Nephron progenitor cell (in vitro differentiated cells): ENCODE measurements at regions not wholly inside any gene's neighbourhood (a gene's known extent, or its start where the extent isn't known, plus 50 kb on each side); places are given as distances from the start of the nearest gene placed in this dataset.
"Not testable (repeated sequence)": the region's sequence is repeated elsewhere in the genome, so short reads cannot be mapped to it uniquely, and the experiment has no call there.

Experiments
- DNase-seq: peaks from one replicate; pipeline ENCODE4 v3.0.0; 2021
- H3K27ac Mint-ChIP-seq: 2 replicates; pipeline ENCODE4 v1.8.0; 2021; ENCODE audit warnings: mild to moderate bottlenecking, moderate library complexity, mixed read lengths
- H3K27me3 Mint-ChIP-seq: 2 replicates; pipeline ENCODE4 v1.8.0; 2021; ENCODE audit warnings: mild to moderate bottlenecking, low read depth, mixed read lengths; ENCODE audit not compliant: poor library complexity
- H3K36me3 Mint-ChIP-seq: 2 replicates; pipeline ENCODE4 v1.8.0; 2021; ENCODE audit warnings: low read depth, mixed read lengths
- H3K4me1 Mint-ChIP-seq: 2 replicates; pipeline ENCODE4 v1.8.0; 2021; ENCODE audit warnings: mixed read lengths
- H3K4me3 Mint-ChIP-seq: 2 replicates; pipeline ENCODE4 v1.8.0; 2021; ENCODE audit warnings: mild to moderate bottlenecking, moderate library complexity, mixed read lengths
- H3K9me3 Mint-ChIP-seq: 2 replicates; pipeline ENCODE4 v1.8.0; 2021; ENCODE audit warnings: mild to moderate bottlenecking, moderate library complexity, mixed read lengths
- TF ChIP-seq, protein P1 (sequence below): fragments of 200-600 bp; sonication (generic); IDR thresholded peaks from 2 replicates; pipeline ENCODE4 v1.5.0; 2021; ENCODE audit warnings: antibody characterized with exemption

DNA sequence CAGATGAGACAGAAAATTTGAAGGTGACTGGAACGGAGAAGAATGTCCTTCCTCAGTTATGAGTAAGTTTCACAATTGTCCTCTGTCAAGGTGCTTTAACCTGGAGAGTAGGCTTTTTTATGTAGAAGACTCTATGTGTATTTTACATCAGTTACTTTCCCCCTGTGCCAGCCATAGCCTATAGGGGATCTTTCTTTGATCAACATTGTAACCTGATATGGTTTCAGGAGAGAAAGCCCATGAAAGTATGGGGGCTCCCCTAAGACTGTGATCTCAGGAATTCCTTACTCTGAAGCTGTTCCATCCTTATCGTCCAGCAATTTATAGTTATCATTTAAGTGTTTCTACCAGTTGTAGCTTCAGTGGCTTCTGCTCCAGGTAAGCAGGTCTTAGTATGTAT lies 1076.3 kb upstream of the EPHA6 start:
- no peak for DNase-seq
- H3K36me3 Mint-ChIP-seq = no peaks in the 10 kb centered on the region
- H3K9me3 Mint-ChIP-seq = no peaks in the 10 kb centered on the region
- H3K4me3 Mint-ChIP-seq = no peak overlapping the region
- TF ChIP-seq, protein P1, sequence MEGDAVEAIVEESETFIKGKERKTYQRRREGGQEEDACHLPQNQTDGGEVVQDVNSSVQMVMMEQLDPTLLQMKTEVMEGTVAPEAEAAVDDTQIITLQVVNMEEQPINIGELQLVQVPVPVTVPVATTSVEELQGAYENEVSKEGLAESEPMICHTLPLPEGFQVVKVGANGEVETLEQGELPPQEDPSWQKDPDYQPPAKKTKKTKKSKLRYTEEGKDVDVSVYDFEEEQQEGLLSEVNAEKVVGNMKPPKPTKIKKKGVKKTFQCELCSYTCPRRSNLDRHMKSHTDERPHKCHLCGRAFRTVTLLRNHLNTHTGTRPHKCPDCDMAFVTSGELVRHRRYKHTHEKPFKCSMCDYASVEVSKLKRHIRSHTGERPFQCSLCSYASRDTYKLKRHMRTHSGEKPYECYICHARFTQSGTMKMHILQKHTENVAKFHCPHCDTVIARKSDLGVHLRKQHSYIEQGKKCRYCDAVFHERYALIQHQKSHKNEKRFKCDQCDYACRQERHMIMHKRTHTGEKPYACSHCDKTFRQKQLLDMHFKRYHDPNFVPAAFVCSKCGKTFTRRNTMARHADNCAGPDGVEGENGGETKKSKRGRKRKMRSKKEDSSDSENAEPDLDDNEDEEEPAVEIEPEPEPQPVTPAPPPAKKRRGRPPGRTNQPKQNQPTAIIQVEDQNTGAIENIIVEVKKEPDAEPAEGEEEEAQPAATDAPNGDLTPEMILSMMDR = no peak
- H3K4me1 Mint-ChIP-seq = no peaks in the 10 kb centered on the region
- no peaks in the 10 kb centered on the region for H3K27me3 Mint-ChIP-seq
- H3K27ac Mint-ChIP-seq = no peak overlapping the region

- H3K27ac Mint-ChIP-seq, H3K4me1 Mint-ChIP-seq, H3K4me3 Mint-ChIP-seq, DNase-seq, H3K36me3 Mint-ChIP-seq, H3K27me3 Mint-ChIP-seq: not testable (repeated sequence)
- H3K9me3 Mint-ChIP-seq = peaks cover 11% of the 10 kb centered on the region
Observed at GRCh38 chr3:95744896-95745295, 1069.5 kb upstream of the EPHA6 start.

DNA sequence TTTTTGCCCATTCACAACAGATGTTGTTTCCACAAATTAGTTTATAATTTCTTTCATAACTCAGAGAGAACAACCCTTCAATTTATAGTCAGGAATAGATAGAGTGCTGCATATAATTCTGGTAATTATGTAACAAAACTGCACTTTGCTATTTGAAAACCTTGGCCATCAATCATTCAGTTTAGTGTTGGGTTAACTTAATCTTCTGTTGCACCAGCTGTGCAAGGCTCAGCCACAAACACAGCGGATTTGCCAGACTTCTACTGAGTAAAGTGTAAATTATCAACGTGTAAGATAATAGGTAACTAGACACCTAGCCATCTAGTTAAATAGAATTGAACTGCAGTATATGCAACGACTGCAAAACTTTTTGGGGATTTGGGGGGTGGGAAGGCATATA lies 1064.3 kb upstream of the EPHA6 start:
- Mint-ChIP-seq H3K9me3 (peaks cover 4% of the 10 kb centered on the region), H3K36me3 (no peaks in the 10 kb centered on the region), H3K4me1 (no peaks in the 10 kb centered on the region), H3K4me3 (no peak overlapping the region), H3K27me3 (no peaks in the 10 kb centered on the region), H3K27ac (no peak overlapping the region)
- TF ChIP-seq, protein P1 = no peak
- no peak for DNase-seq

DNA sequence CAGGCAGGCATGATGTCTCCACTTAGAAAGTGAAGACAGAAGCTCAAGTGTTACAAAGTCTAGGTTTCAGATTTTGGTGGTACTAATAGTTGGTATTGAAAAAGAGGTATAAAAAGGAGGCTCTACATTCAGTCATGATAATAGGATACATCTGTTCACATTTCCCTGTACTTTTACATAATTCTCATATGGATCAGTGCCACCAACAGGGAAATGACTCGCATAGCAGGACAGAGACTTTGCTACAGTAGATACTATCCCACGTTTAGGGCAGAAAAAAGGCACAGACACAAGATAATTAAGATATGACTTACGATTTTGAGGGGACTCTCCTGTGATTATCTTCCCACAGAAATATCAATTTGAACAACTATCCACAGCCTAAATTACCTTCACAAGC lies 1062.9 kb upstream of the EPHA6 start:
- Mint-ChIP-seq H3K36me3 (no peaks in the 10 kb centered on the region), H3K27ac (no peak overlapping the region), H3K27me3 (no peaks in the 10 kb centered on the region), H3K9me3 (no peaks in the 10 kb centered on the region), H3K4me1 (no peaks in the 10 kb centered on the region), H3K4me3 (no peak overlapping the region)
- DNase-seq = no peak
- TF ChIP-seq, protein P1 = no peak

DNA sequence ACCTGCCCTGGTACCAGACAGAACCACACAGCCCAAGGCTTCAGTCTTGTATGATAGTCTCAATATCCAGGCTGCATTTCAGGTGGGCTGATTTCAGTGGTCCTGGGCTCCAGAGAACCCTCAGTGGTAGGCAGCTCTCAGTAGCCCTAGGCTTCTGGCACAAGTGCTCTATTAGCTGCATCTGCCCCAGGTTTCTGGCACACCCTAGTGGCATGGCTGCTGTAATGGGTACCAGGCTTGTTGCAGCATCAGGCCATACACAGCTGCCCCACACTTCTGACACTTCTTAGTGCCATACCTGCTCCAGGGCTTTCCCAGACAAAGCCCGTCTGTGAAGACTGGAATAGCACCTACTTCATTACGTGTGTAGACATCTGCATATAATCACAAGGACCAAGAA lies 1062.2 kb upstream of the EPHA6 start:
- Mint-ChIP-seq H3K27me3 (no peaks in the 10 kb centered on the region), H3K4me3 (no peak overlapping the region), H3K27ac (no peak overlapping the region), H3K36me3 (no peaks in the 10 kb centered on the region), H3K9me3 (no peaks in the 10 kb centered on the region), H3K4me1 (no peaks in the 10 kb centered on the region)
- TF ChIP-seq, protein P1 = no peak
- no peak for DNase-seq

DNA sequence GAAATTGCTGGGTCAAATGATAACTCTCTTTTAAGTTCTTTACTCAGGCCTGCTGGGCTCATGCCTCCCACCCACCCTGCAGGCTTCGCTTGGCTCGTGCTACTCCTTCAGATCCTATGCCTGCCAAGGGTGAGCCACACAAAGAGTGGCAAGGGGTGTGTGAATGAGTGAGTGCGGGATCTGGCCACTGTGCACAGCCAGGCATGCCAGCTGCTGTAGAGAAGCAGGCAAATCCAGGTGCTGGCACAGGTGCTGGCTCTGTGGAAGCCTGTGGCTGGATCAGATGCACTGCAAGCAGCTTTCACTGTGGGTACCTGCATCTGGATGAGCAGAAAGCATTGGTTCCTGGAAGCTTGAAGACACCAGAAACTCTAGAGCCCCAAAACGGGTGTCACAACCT lies 1055.7 kb upstream of the EPHA6 start:
- Mint-ChIP-seq H3K27ac (no peak overlapping the region), H3K4me3 (no peak overlapping the region), H3K9me3 (no peaks in the 10 kb centered on the region), H3K27me3 (no peaks in the 10 kb centered on the region), H3K36me3 (no peaks in the 10 kb centered on the region), H3K4me1 (no peaks in the 10 kb centered on the region)
- TF ChIP-seq, protein P1 = no peak
- DNase-seq = no peak
